GM21737 (cell line): ENCODE measurements at regions not wholly inside any gene's neighbourhood (a gene's known extent, or its start where the extent isn't known, plus 50 kb on each side); places are given as distances from the start of the nearest gene placed in this dataset.
"Not testable (repeated sequence)": the region's sequence is repeated elsewhere in the genome, so short reads cannot be mapped to it uniquely, and the experiment has no call there.

Experiments
- ATAC-seq: cut with Tn5 transposase; IDR thresholded peaks from one replicate; pipeline ENCODE4 v1.9.1; 2021; ENCODE audit warnings: mild to moderate bottlenecking, moderate library complexity; ENCODE audit not compliant: unreplicated experiment

DNA sequence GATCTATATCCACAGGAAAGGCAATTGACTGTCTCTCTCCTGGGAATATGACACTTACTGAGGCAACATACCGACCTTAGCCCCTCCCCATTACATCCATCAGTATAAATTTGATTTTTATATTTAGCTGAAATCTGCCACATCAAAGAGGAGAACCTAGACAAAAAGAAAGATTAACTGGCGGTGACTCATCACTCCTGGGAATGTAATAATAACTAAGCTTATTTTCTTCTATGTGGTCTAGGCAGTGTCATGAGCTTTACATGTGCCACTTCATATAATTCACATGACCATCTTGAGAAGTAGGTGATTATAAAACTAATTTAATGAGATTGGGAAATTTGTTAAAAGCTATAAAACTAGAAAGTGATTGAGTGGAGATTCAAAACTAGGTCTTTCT, 520.0 kb upstream of the HS3ST5 start:
- no peak for ATAC-seq

GRCh38 chr6:114862064-114862463, 519.2 kb upstream of the HS3ST5 start:
- no peak for ATAC-seq

GRCh38 chr6:114844359-114844758, 501.5 kb upstream of the HS3ST5 start:
- ATAC-seq, result no peak

- no peak for ATAC-seq
These were observed 496.2 kb upstream of the HS3ST5 start for GRCh38 chr6:114839019-114839418.

GRCh38 chr6:114833211-114833610, 490.4 kb upstream of the HS3ST5 start:
- ATAC-seq, result no peak

DNA sequence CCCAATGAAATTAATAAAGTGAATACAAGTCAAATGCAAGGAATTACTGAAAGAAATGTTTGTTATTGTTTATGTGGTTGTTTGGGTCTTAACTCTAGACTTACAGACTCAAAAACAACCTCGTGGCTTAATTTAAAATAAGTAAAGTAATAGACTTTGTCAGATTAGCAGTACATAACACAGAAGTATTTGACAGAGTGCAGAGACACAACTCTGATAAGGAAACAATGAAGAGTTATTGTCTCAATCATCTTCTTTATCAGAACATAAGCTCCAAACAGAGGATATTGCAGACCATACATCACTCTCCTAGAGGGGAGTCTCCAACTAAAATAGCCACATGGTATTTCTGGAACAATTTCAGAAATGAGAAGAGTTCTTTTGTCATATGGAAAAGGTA, 487.7 kb upstream of the HS3ST5 start:
- no peak for ATAC-seq

- ATAC-seq, result no peak
These were observed 484.3 kb upstream of the HS3ST5 start for GRCh38 chr6:114827135-114827534.

DNA sequence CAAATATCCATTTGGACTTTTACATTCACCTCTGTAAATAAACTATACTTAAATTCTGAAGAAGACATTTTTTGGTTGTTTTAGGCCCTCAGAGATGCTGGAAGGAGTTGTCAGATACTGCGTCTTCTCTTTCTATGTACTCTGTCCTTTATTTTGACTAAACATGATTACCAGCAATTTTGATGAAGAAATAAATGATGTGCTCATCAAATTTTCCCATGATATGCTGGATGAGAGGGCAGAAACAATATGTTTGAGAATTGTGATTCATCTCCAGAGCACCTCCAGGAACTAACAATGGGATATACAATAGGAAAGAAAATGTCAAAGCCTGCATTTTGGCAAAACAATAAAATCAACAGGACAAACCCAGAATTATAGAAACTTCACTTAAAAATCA, 481.6 kb upstream of the HS3ST5 start:
- no peak for ATAC-seq

GRCh38 chr6:114816678-114817077, 473.9 kb upstream of the HS3ST5 start:
- no peak for ATAC-seq

DNA sequence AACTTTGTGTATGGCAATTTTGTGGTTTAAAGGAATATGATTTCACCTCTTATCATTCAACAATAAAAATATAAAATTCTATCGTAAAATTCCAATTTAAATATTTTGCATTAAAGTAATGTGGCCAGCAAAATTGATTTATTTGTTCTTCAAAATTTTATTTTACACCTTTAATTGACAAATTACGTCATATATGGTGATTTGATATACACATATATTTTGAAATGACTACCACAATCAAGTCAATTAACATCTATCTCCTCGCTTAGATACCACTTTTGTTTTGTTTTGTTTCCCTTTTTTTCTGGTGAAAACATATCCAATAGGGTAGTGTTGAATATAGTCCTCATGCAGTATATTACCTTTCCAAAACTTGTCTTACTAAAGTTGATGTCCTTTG, 467.6 kb upstream of the HS3ST5 start:
- ATAC-seq, result no peak

- not testable (repeated sequence) for ATAC-seq
These were observed 462.6 kb upstream of the HS3ST5 start for GRCh38 chr6:114805426-114805825.

- ATAC-seq, result no peak
These were observed 453.8 kb upstream of the HS3ST5 start for GRCh38 chr6:114796576-114796975.

GRCh38 chr6:114793428-114793827, 450.6 kb upstream of the HS3ST5 start:
- ATAC-seq, result no peak

- ATAC-seq, result no peak
These were observed 442.7 kb upstream of the HS3ST5 start for GRCh38 chr6:114785235-114786127.

DNA sequence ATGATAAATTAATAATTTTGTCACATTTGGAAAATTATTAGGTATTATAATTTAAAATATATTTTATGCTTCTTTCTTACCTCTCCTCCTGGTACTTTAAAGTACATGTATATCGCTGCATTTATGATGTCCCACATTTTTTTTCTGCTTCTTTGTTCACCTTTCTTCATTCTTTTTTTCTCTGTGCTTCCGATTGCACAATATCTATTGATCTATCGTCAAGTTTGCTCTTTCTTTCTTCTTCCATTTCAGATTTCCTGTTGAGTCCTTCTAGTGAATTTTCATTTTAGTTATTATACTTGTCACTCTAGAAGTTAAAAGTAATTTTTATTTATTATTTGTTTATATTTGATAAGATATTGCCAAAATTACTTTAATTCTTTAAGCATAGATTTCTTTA, 441.0 kb upstream of the HS3ST5 start:
- ATAC-seq, result no peak

DNA sequence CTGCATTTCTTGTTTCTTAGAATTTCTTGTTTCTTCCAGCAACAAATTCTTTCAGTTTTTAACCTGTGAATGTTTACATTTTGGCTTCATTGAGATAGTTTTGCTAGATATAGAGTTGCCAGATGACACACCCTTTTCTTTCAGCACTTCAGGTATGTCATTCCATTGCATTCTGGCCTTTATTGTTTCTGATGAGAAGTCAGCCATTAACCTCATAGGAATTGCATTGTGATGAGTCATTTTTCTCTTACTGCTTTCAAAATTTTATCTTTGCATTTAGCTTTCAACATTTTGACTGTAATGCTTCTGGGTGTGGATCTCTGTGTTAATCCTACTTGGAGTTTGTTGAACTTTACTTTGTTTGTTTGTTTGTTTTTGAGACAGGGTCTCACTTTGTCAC, 440.3 kb upstream of the HS3ST5 start:
- ATAC-seq, result no peak

GRCh38 chr6:114764866-114765265, 422.0 kb upstream of the HS3ST5 start:
- ATAC-seq, result no peak

DNA sequence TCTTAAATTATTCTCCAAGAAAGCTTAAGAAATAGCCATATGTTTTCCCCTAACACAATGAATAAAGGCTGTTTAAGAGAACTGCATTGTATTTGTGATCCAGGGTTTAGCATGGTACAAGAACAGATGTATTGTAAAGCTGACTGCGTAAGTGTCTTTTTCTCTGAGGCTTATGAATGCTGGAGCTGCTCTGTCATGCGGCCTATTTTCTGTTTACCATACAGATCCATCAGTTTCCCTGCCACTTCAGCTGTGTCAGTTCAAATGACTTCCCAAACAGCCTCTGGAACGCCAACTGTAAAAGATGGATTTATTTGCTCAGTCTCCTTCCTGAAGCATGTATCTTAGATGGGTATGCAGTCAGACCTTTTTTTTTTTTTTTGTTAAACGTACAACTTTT, 419.3 kb upstream of the HS3ST5 start:
- no peak for ATAC-seq

DNA sequence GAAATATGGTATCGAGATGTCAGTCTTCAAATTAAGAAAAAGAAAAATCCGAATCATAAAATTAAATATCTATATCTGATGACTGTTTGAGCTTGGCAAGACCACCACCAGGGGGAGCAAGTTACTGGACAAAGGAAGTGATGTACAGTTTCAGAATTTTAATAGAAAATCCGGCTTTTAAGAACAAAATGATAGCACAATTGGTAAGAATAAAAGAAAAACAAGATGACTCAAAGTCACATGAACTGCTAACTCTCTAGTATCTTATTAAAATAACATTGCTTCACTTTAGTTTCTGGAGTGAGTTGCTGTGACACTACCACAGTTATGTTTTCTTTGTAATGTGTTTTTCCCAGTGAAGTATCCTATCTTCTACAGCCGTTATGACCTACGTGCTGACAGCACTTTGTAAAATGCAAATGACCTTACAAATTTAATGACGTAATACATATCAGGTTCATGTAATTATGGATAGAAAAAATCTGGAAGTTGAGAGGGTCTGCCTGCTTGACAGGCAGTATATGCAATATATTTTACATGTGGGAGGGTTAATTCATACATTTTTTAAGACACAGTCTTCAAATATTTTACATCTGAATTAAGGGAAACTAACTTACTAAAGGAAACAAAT, 405.3 kb upstream of the HS3ST5 start:
- ATAC-seq, result no peak

DNA sequence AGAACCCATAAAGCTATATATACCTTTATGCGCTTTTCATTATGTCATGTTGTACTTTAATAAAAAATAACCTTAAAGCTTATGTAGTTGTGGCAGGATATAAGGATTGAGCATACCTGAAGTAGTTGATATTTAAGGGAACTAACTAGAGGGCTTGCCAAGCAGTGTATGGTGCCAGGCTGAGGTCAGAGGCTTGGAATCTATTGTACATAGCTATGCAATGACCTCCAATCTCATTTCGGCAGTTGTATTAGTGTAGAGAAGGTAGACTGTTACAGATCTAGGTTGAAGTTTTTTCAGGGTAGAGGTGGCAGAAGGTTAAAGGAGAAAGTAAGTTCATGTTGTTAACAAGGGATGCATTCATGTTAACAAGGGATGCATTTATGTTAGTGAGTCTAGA, 397.7 kb upstream of the HS3ST5 start:
- no peak for ATAC-seq

- no peak for ATAC-seq
These were observed 396.8 kb upstream of the HS3ST5 start for GRCh38 chr6:114739656-114740055.

DNA sequence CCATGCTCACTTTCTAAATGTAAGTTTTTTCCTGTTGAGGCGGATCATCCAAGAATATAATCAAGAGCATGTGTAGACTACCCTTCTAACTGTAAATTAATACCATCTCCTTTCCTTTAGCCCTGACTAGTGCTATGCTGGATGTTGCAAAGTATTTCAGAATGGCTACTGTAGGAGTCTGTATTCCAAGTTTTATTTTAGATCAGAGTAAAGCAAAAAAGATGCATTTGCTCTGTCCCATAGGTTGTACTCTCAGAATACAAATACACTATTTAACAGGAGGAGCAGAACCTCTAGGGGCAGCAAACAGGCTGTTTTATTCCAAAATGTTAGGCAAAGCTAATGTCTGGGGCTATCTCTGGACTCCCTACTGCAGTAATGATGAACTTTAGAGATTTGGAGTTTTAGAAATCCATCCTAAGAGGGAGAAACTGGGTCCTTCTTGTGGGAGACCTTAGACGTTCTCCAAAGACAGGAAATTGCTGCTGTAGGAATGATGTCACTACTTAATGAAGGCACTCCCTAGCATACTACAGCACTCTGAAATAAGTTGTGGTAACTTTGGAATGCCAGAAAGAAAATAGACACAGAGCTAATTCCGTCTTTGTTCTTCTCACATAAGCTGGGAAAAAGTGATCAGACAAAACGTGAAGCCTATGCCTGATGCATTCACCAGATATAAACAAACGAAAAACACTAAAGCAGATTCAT, 392.4 kb upstream of the HS3ST5 start:
- ATAC-seq, result no peak
